Glutamatergic neuron (in vitro differentiated cells): ENCODE measurements at regions not wholly inside any gene's neighbourhood (a gene's known extent, or its start where the extent isn't known, plus 50 kb on each side); places are given as distances from the start of the nearest gene placed in this dataset.

Experiments used
- DNase-seq: peaks from one replicate; pipeline ENCODE4 v3.0.0; 2022
- H3K27ac Mint-ChIP-seq: one replicate; pipeline ENCODE4 v1.8.0; 2020; ENCODE audit warnings: mild to moderate bottlenecking, mixed read lengths, inconsistent platforms; ENCODE audit not compliant: unreplicated experiment
- H3K27me3 Mint-ChIP-seq: one replicate; pipeline ENCODE4 v1.8.0; 2020; ENCODE audit warnings: mild to moderate bottlenecking, moderate library complexity, mixed read lengths, inconsistent platforms; ENCODE audit not compliant: unreplicated experiment
- H3K36me3 Mint-ChIP-seq: one replicate; pipeline ENCODE4 v1.8.0; 2020; ENCODE audit warnings: mild to moderate bottlenecking, mixed read lengths, inconsistent platforms; ENCODE audit not compliant: unreplicated experiment
- H3K4me1 Mint-ChIP-seq: one replicate; pipeline ENCODE4 v1.8.0; 2020; ENCODE audit warnings: mild to moderate bottlenecking, low read depth, mixed read lengths, inconsistent platforms; ENCODE audit not compliant: unreplicated experiment
- H3K4me3 Mint-ChIP-seq: one replicate; pipeline ENCODE4 v1.8.0; 2020; ENCODE audit warnings: mild to moderate bottlenecking, mixed read lengths, inconsistent platforms; ENCODE audit not compliant: unreplicated experiment
- H3K9me3 Mint-ChIP-seq: one replicate; pipeline ENCODE4 v1.8.0; 2020; ENCODE audit warnings: mild to moderate bottlenecking, moderate library complexity, mixed read lengths, inconsistent platforms; ENCODE audit not compliant: unreplicated experiment
- CTCF ChIP-seq: fragments of 200-600 bp; sonication (generic); IDR thresholded peaks from one replicate; pipeline ENCODE4 v1.5.0; 2021; ENCODE audit not compliant: partially characterized antibody, unreplicated experiment

GRCh38 chr14:78071016-78071549, 99.1 kb upstream of the NRXN3 start:
- TF ChIP-seq CTCF, result no peak
- H3K27me3 Mint-ChIP-seq, result no peaks in the 10 kb centered on the region
- H3K4me1 Mint-ChIP-seq, result no peaks in the 10 kb centered on the region
- DNase-seq, result no peak
- H3K36me3 Mint-ChIP-seq, result no peaks in the 10 kb centered on the region
- no peaks in the 10 kb centered on the region for H3K9me3 Mint-ChIP-seq
- no peak overlapping the region for H3K4me3 Mint-ChIP-seq
- H3K27ac Mint-ChIP-seq, result no peak overlapping the region

GRCh38 chr14:78073028-78073427, 97.1 kb upstream of the NRXN3 start:
- TF ChIP-seq CTCF, result no peak
- Mint-ChIP-seq H3K4me3 (no peak overlapping the region), H3K27me3 (no peaks in the 10 kb centered on the region), H3K4me1 (no peaks in the 10 kb centered on the region), H3K36me3 (no peaks in the 10 kb centered on the region), H3K9me3 (no peaks in the 10 kb centered on the region), H3K27ac (no peak overlapping the region)
- no peak for DNase-seq

GRCh38 chr14:78074561-78074960, 95.6 kb upstream of the NRXN3 start:
- Mint-ChIP-seq H3K36me3 (no peaks in the 10 kb centered on the region), H3K27me3 (no peaks in the 10 kb centered on the region), H3K4me1 (no peaks in the 10 kb centered on the region), H3K27ac (no peak overlapping the region), H3K9me3 (no peaks in the 10 kb centered on the region), H3K4me3 (no peak overlapping the region)
- no peak for DNase-seq
- no peak for TF ChIP-seq CTCF

GRCh38 chr14:78075033-78075432, 95.1 kb upstream of the NRXN3 start:
- DNase-seq, result no peak
- H3K4me1 Mint-ChIP-seq, result no peaks in the 10 kb centered on the region
- no peak overlapping the region for H3K27ac Mint-ChIP-seq
- no peaks in the 10 kb centered on the region for H3K9me3 Mint-ChIP-seq
- H3K27me3 Mint-ChIP-seq, result no peaks in the 10 kb centered on the region
- H3K4me3 Mint-ChIP-seq, result no peak overlapping the region
- no peak for TF ChIP-seq CTCF
- H3K36me3 Mint-ChIP-seq, result no peaks in the 10 kb centered on the region

- H3K27ac Mint-ChIP-seq, result no peak overlapping the region
- no peak for DNase-seq
- TF ChIP-seq CTCF, result no peak
- H3K4me3 Mint-ChIP-seq, result no peak overlapping the region
- H3K4me1 Mint-ChIP-seq, result no peaks in the 10 kb centered on the region
- H3K36me3 Mint-ChIP-seq, result no peaks in the 10 kb centered on the region
- H3K9me3 Mint-ChIP-seq, result no peaks in the 10 kb centered on the region
- no peaks in the 10 kb centered on the region for H3K27me3 Mint-ChIP-seq
Observed at GRCh38 chr14:78075555-78076277, 94.5 kb upstream of the NRXN3 start.
